ENCODE measurements at regions not wholly inside any gene's neighbourhood (a gene's known extent, or its start where the extent isn't known, plus 50 kb on each side); places are given as distances from the start of the nearest gene placed in this dataset.

DNA sequence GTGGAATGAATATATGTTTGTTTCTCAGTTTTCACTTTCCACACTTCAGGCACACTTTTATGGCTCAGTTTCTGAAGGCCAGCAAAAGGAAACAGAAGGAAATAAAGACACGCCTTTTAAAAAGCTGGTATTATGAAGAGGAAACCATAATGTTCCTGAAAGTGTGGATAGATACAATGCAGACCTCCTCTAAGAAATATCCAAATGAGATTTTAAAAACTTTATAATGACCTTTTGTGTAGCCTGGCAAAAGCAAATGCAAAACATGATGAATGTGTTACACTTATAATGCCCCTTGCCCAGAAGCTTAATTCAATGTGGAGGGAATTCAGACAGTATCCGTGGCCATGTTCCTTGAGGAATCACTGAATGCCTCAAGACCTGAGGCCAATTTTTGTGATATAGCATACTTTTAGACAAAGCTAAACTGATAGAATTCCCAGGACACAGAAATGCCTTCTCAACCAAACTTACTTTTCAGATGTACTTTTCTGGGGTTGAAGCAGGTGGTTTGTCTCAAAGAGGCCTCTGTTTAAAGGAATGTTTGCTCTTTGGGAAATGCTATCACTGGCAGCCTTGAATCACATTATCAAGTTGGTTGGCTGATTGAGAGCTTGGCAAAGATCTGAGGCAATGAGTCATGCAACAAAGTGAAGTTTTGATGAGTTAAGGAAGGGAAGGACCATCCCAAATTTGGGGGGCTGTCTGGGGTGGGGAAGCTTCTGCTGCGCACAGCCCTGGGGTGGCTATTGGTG is 77.1 kb upstream of the CACNA2D3 start:
- Mint-ChIP-seq H3K36me3 (no peaks in the 10 kb centered on the region), H3K27me3 (peaks cover 0 to 19% (median 6%) of the 10 kb centered on the region in 3 donors), H3K27ac (no peak overlapping the region), H3K4me3 (no peak overlapping the region), H3K4me1 (no peaks in the 10 kb centered on the region), H3K9me3 (peaks cover 0 to 1% (median 0%) of the 10 kb centered on the region in 7 donors)
- DNase-seq (no peak), ATAC-seq (ENCODE audit: low read depth in 2 of 2) (no peak)

DNA sequence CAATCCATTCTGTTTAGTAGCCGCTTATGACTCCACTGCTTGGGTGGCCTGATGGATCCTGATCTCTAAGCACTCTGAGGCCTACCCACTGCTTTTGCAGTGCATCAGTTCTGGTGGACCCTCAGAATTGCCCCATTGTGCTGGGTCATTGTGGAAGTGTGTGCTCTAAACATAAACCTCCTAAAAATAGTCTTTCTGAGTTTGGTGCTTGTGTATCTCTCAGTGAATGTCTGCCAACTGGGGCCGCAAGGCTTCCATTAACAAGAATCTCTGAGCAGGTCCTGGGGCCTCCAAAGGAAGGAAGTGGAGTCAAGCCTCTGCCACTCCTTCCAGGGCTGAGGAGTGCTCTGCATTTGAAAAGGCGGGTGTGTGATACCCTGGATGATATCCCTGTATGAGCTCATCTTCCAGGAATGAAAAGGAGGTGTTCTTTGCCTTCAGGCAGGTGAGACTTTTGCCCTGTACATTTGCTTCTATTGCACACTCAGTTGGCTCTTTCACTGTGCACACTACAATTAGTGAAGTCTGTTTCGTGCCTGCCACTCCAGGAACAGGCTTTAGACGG is 80.0 kb upstream of the CACNA2D3 start:
- Mint-ChIP-seq H3K27ac (no peak overlapping the region), H3K9me3 (peaks cover 0 to 2% (median 0%) of the 10 kb centered on the region in 7 donors), H3K4me1 (no peaks in the 10 kb centered on the region), H3K27me3 (peaks cover 4 to 24% (median 6%) of the 10 kb centered on the region in 3 donors), H3K4me3 (no peak overlapping the region), H3K36me3 (no peaks in the 10 kb centered on the region)
- ATAC-seq (ENCODE audit: low read depth in 2 of 2) (no peak), DNase-seq (no peak)

DNA sequence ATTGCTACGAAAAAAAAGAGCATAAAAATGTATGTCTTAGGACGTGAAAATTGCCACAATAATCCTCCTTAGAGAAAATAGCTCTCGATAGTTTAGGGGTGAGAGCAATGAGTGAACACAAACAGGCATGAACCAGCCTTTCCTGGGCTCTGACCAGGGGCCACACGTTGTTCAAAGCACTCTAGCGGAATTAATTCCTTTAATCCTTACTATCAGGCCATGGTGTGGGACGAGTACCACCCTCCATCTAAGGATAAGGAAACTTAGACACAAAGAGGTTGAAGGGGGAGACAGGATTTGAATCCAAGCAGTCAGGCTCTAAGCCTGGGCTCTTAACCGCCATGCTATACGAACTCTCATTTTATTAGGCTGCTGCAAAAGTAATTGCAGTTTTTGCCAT is 81.9 kb upstream of the CACNA2D3 start:
- DNase-seq, result no peak
- ATAC-seq (ENCODE audit: low read depth in 2 of 2), result no peak
- Mint-ChIP-seq H3K9me3 (peaks cover 0 to 3% (median 0%) of the 10 kb centered on the region in 7 donors), H3K36me3 (no peaks in the 10 kb centered on the region), H3K27me3 (peaks cover 3 to 17% (median 4%) of the 10 kb centered on the region in 3 donors), H3K27ac (no peak overlapping the region), H3K4me3 (no peak overlapping the region), H3K4me1 (no peaks in the 10 kb centered on the region)

DNA sequence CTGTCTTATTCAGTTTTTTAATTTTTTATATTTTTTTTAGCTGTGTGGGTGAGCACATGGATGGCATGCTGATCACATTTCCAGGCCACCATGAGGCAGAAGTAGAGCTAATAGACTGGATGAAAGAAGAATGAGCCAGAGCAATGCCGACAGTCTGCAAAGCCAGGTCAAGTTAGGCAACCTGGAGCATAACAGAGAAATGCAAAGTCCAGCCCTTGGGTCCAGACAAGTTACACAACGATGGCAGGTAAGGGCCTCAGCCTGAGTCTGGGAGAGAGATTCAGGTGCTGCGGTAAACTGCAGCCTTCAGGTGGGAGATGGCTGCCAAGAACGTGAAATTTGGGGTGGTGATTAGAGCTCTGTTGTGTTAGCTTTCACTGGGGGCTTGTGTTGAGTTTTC is 84.0 kb upstream of the CACNA2D3 start:
- H3K9me3 Mint-ChIP-seq, result peaks cover 0 to 3% (median 0%) of the 10 kb centered on the region in 7 donors
- no peak overlapping the region for H3K4me3 Mint-ChIP-seq
- H3K27me3 Mint-ChIP-seq, result peaks cover 0 to 14% (median 4%) of the 10 kb centered on the region in 3 donors
- no peak overlapping the region for H3K27ac Mint-ChIP-seq
- DNase-seq, result no peak
- H3K4me1 Mint-ChIP-seq, result no peaks in the 10 kb centered on the region
- no peak for ATAC-seq (ENCODE audit: low read depth in 2 of 2)
- no peaks in the 10 kb centered on the region for H3K36me3 Mint-ChIP-seq

DNA sequence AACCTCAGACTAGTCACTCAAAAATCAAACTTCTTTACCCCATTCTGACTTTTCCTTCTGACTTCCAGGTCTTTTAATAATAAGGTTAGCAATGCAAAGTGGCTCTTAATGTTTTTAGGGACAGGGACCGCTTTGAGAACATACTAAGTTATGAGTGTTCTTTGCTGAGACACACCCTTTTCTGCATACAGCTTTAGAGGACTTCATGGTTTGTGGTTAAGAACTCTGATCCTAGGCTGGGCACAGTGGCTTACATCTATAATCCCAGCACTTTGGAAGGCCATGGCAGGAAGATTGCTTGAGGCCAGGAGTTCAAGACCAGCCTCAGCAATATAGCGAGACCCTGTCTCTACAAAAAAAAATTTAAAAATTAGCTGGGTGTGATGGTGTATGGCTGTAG is 85.8 kb upstream of the CACNA2D3 start:
- Mint-ChIP-seq H3K9me3 (peaks cover 0 to 3% (median 0%) of the 10 kb centered on the region in 7 donors), H3K4me3 (no peak overlapping the region)
- ATAC-seq (ENCODE audit: low read depth in 2 of 2), result no peak

DNA sequence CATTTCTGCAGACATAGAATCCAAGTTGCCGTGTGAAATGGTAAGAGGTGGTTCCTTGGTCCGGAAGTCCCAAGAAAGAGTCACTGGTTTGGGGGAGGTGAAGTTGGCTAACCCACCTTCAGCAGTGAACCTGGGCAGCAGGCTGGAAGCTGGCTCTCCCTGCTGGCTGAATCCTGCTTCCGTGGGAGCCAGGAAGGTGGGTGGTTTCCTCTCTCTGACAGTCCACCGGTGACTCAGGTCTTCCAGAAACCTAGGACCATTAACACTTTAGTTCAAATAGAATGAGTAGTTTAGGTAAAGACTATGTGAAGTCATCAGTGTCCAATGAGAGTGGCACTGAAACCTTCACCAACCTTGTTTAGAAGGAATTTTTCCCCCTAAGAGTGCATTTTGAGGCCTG is 87.4 kb upstream of the CACNA2D3 start:
- Mint-ChIP-seq H3K9me3 (peaks cover 0 to 4% (median 0%) of the 10 kb centered on the region in 7 donors), H3K36me3 (no peaks in the 10 kb centered on the region), H3K4me3 (no peak overlapping the region), H3K4me1 (no peaks in the 10 kb centered on the region), H3K27ac (no peak overlapping the region), H3K27me3 (peaks cover 0 to 14% (median 4%) of the 10 kb centered on the region in 3 donors)
- DNase-seq, result no peak
- ATAC-seq (ENCODE audit: low read depth in 2 of 2), result no peak

More for the DNA sequence above, 85.8 kb upstream of the CACNA2D3 start:
- peaks cover 0 to 14% (median 4%) of the 10 kb centered on the region in 3 donors for H3K27me3 Mint-ChIP-seq
- H3K4me1 Mint-ChIP-seq, result no peaks in the 10 kb centered on the region
- H3K27ac Mint-ChIP-seq, result no peak overlapping the region
- H3K36me3 Mint-ChIP-seq, result no peaks in the 10 kb centered on the region
- DNase-seq, result no peak

DNA sequence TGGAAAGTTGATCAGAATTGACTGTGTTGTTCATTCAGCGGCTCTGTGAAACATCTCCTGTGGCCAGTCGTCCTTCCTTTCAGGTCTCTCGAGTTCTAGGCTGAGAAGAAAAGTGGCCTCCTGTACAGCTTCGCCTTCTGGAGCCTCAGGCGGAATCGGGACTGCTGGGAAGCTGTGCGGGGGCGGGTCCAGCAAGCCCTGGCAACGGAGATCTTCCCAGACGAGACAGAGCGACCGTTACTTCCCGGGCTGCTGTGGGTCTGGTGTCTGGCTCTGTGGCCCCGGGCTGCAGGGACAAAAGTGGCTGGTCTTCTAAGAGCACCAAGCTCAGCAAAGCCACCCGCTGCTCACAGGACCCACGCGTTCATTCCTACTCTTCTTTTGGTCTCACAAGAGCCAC is 88.6 kb upstream of the CACNA2D3 start:
- DNase-seq (no peak), ATAC-seq (ENCODE audit: low read depth in 2 of 2) (no peak)
- Mint-ChIP-seq H3K36me3 (no peaks in the 10 kb centered on the region), H3K4me3 (no peak overlapping the region), H3K27me3 (peaks cover 0 to 14% (median 4%) of the 10 kb centered on the region in 3 donors), H3K9me3 (peaks cover 0 to 4% (median 0%) of the 10 kb centered on the region in 7 donors), H3K4me1 (no peaks in the 10 kb centered on the region), H3K27ac (no peak overlapping the region)

DNA sequence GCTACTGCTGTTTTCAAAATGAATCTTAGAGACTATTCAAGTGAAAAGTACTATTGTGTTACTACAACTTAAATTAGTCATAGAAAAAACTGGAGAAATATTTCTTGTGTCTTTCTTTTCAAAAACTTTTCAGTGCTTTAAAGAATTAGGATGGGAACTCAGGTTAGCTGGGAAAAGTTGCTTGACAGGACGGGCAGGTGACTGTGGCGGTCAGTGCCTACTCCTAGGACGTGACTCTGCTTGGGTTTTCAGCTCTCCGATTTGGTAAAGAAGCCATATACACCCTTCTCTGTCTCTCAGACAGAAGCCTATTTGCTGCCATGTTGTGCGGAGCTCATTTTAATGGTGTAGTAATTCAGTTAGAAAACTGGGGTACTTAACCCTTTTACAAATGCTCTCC is 89.8 kb upstream of the CACNA2D3 start:
- ATAC-seq (ENCODE audit: low read depth in 2 of 2) (no peak), DNase-seq (no peak)
- Mint-ChIP-seq H3K9me3 (peaks cover 0 to 4% (median 0%) of the 10 kb centered on the region in 7 donors), H3K27ac (no peak overlapping the region), H3K4me3 (no peak overlapping the region), H3K27me3 (peaks cover 0 to 12% (median 0%) of the 10 kb centered on the region in 3 donors), H3K4me1 (no peaks in the 10 kb centered on the region), H3K36me3 (no peaks in the 10 kb centered on the region)

DNA sequence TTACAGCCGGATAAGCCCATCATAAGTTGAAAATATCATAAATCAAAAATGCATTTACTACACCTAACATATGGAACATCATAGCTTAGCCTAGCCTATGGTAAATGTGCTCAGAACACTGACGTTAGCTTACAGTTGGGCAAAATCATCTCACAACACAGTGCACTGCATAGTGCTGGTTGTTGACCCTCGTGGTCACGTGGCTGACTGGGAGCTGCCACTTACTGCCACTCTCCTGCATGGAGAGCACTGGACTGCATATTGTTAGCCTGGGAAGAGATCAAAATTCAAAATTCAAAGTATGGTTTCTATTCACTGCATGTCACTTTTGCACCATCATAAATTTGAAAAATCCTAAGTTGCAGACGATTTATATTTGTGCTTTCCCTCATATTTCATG is 94.0 kb upstream of the CACNA2D3 start:
- ATAC-seq (ENCODE audit: low read depth in 2 of 2) (no peak), DNase-seq (no peak)
- H3K9me3 Mint-ChIP-seq, result peaks cover 0 to 4% (median 0%) of the 10 kb centered on the region in 7 donors
- no peaks in the 10 kb centered on the region for H3K4me1 Mint-ChIP-seq
- no peaks in the 10 kb centered on the region for H3K36me3 Mint-ChIP-seq
- peaks cover 0 to 6% (median 0%) of the 10 kb centered on the region in 3 donors for H3K27me3 Mint-ChIP-seq
- no peak overlapping the region for H3K4me3 Mint-ChIP-seq
- H3K27ac Mint-ChIP-seq, result no peak overlapping the region

DNA sequence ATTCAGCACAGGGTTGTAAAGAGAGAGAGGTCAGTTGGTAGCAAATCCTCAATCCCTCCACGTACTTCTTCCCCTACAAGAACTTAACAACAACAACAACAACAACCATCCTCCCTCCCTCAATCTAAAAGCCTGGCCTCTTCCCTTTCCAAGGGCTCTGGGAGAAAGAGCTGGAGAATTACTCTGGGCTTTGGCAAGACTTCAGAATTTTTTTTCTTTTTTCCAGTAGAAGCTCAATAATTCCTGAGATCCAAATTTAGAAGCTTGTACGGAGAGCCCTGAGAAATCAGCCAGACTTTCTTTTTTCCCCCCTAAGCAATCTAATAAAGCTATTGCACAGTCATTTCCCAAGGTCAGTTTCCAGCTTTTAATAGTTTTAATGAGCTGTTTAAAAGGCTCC is 95.8 kb upstream of the CACNA2D3 start:
- Mint-ChIP-seq H3K4me1 (no peaks in the 10 kb centered on the region), H3K27ac (no peak overlapping the region), H3K9me3 (peaks cover 0 to 9% (median 2%) of the 10 kb centered on the region in 7 donors), H3K4me3 (no peak overlapping the region), H3K27me3 (peaks cover 4 to 13% (median 10%) of the 10 kb centered on the region in 3 donors), H3K36me3 (peaks cover 0 to 5% of the 10 kb centered on the region in 2 donors)
- ATAC-seq (ENCODE audit: low read depth in 2 of 2) (no peak), DNase-seq (no peak)

DNA sequence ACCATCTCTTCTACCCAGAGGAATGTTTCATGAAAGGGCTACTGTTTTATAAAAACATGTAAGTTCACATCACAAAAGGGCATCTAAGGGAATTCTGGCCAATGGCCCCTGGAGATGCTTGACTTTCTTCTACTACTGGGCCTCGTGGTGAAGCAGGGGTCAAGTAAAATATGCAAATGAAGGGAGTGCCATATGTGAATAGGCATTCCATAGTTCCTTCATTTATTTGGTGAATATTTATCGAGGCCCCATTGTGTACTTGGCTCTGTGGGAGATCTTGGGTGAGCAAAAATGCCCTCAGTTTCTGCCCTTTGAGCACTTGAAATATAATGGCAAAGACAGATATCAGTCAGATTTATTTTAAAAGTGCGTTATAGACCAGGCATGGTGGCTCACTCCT is 101.3 kb upstream of the CACNA2D3 start:
- H3K4me3 Mint-ChIP-seq, result no peak overlapping the region
- H3K27ac Mint-ChIP-seq, result no peak overlapping the region
- peaks cover 4 to 5% of the 10 kb centered on the region in 2 donors for H3K36me3 Mint-ChIP-seq
- no peak for DNase-seq
- no peaks in the 10 kb centered on the region for H3K4me1 Mint-ChIP-seq
- H3K9me3 Mint-ChIP-seq, result peaks cover 9 to 34% (median 13%) of the 10 kb centered on the region in 7 donors
- no peak for ATAC-seq (ENCODE audit: low read depth in 2 of 2)
- H3K27me3 Mint-ChIP-seq, result peaks cover 4 to 13% (median 10%) of the 10 kb centered on the region in 3 donors

DNA sequence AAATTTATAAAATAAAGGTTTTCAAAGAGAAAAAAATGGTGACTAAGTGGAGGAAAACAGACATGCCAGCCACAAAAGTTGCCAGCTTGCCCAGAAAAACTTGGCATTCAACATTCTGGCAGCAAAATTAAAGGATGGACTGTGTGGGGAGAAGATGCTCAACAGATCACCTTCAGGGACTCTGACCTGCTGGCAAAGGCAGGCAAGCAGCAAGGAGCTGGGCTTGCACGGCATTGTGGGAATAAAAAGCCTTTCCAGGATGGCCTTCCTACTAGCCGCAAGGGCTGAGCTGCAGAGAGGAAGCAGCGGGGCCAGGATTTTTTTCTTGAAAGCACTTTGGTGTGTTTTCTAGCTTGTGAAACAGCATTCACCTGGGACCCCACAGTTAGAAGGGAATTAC is 101.9 kb upstream of the CACNA2D3 start:
- Mint-ChIP-seq H3K4me3 (no peak overlapping the region), H3K27me3 (peaks cover 4 to 12% (median 10%) of the 10 kb centered on the region in 3 donors), H3K36me3 (peaks cover 4 to 5% of the 10 kb centered on the region in 2 donors), H3K9me3 (peaks cover 9 to 34% (median 15%) of the 10 kb centered on the region in 7 donors), H3K4me1 (no peaks in the 10 kb centered on the region), H3K27ac (no peak overlapping the region)
- ATAC-seq (ENCODE audit: low read depth in 2 of 2) (no peak), DNase-seq (no peak)

DNA sequence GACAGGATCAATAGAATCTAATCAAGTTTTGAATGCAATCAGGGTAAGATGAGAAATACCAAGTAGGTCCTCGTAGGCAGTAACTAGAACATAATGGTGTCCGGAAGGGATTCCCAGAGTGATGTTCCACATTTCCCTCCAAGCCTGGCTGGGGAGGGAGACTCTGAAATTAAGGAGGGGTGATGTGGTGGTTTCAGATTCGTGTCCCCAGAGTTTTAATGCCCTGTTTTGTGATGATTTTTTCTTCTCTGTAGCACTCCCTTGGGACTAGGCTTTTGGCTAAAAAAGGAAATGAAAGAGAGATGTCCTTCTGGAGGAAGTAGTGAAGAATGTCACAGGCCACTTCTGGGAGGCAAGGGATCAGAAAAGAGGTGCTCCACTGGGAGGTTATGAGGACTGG is 108.3 kb upstream of the CACNA2D3 start:
- H3K4me1 Mint-ChIP-seq, result no peaks in the 10 kb centered on the region
- H3K9me3 Mint-ChIP-seq, result peaks cover 1 to 20% (median 7%) of the 10 kb centered on the region in 7 donors
- no peak overlapping the region for H3K4me3 Mint-ChIP-seq
- H3K27ac Mint-ChIP-seq, result peak overlapping the region in 1 of 6 donors; percentile 52
- ATAC-seq (ENCODE audit: low read depth in 2 of 2) (no peak), DNase-seq (no peak)
- peaks cover 0 to 21% (median 3%) of the 10 kb centered on the region in 3 donors for H3K27me3 Mint-ChIP-seq
- H3K36me3 Mint-ChIP-seq, result peaks cover 0 to 4% of the 10 kb centered on the region in 2 donors

DNA sequence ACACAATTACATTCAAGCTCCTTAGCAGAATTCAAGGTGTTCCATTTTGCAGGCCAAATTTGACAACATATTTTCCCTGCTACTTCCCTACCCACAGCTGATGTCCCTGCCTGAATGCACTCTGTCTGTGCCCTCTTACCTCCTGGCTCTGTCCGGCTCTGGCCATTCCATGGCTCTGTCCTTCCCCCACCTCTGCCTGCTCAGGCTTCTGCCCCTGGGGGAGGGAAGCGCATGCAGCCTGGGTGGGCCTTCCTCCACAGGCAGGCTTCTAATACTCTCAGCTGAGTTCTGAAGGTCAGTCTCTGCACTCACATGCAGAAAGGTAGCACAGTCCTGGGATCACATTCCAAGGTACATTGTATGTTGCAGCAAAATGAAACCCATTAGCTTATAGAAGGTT is 113.6 kb upstream of the CACNA2D3 start:
- no peak overlapping the region for H3K27ac Mint-ChIP-seq

More for the DNA sequence above, 113.6 kb upstream of the CACNA2D3 start:
- peaks cover 0 to 10% (median 7%) of the 10 kb centered on the region in 3 donors for H3K27me3 Mint-ChIP-seq
- no peaks in the 10 kb centered on the region for H3K4me1 Mint-ChIP-seq
- no peak overlapping the region for H3K4me3 Mint-ChIP-seq
- DNase-seq (no peak), ATAC-seq (ENCODE audit: low read depth in 2 of 2) (no peak)
- H3K9me3 Mint-ChIP-seq, result no peaks in the 10 kb centered on the region
- H3K36me3 Mint-ChIP-seq, result no peaks in the 10 kb centered on the region

All from naive B cell (primary cell).